NB4 (cell line): ENCODE measurements at regions not wholly inside any gene's neighbourhood (a gene's known extent, or its start where the extent isn't known, plus 50 kb on each side); places are given as distances from the start of the nearest gene placed in this dataset.
"Not testable (repeated sequence)": the region's sequence is repeated elsewhere in the genome, so short reads cannot be mapped to it uniquely, and the experiment has no call there.

Experiments used
- DNase-seq: peaks from one replicate; pipeline ENCODE4 v3.0.0; 2010; ENCODE audit warnings: low read depth
- H3K4me3 ChIP-seq: one replicate; pipeline ENCODE4 v1.5.1; 2011; ENCODE audit warnings: mild to moderate bottlenecking, low read depth, low read length, moderate library complexity
- CTCF ChIP-seq: IDR thresholded peaks from one replicate; pipeline ENCODE4 v1.5.1; 2012; ENCODE audit warnings: low read depth, low read length
- MAX ChIP-seq: IDR thresholded peaks from 2 replicates; pipeline ENCODE4 v1.6.1; 2011; ENCODE audit warnings: low read depth, low read length
- MYC ChIP-seq: IDR thresholded peaks from 2 replicates; pipeline ENCODE4 v1.6.1; 2011; ENCODE audit warnings: low read depth, low read length
- POLR2A ChIP-seq: IDR thresholded peaks from 2 replicates; pipeline ENCODE4 v1.6.1; 2011; ENCODE audit warnings: mild to moderate bottlenecking; ENCODE audit not compliant: insufficient read length; ENCODE audit errors: extremely low read depth

- TF ChIP-seq POLR2A (no peak), CTCF (no peak), MYC (no peak), MAX (no peak)
- DNase-seq = no peak
- H3K4me3 ChIP-seq = no peak overlapping the region
Measured at GRCh38 chr18:42509750-42510415, 554.8 kb downstream of the PIK3C3 start.

GRCh38 chr18:42510540-42510939, 555.5 kb downstream of the PIK3C3 start:
- no peak for DNase-seq
- TF ChIP-seq MAX (no peak), MYC (no peak), CTCF (no peak), POLR2A (no peak)
- no peak overlapping the region for H3K4me3 ChIP-seq

- TF ChIP-seq MAX = no peak
- TF ChIP-seq POLR2A = no peak
- TF ChIP-seq CTCF = no peak
- no peak for TF ChIP-seq MYC
- H3K4me3 ChIP-seq = no peak overlapping the region
- no peak for DNase-seq
Measured at GRCh38 chr18:42513441-42513840, 558.4 kb downstream of the PIK3C3 start.

- no peak for TF ChIP-seq MYC
- no peak for TF ChIP-seq CTCF
- no peak for TF ChIP-seq MAX
- TF ChIP-seq POLR2A = no peak
- no peak overlapping the region for H3K4me3 ChIP-seq
- no peak for DNase-seq
Measured at GRCh38 chr18:42514512-42514911, 559.5 kb downstream of the PIK3C3 start.

- no peak for DNase-seq
- H3K4me3 ChIP-seq = no peak overlapping the region
- TF ChIP-seq MYC = no peak
- no peak for TF ChIP-seq CTCF
- TF ChIP-seq MAX = no peak
- no peak for TF ChIP-seq POLR2A
Measured at GRCh38 chr18:42517896-42518295, 562.9 kb downstream of the PIK3C3 start.

GRCh38 chr18:42518331-42518730, 563.3 kb downstream of the PIK3C3 start:
- H3K4me3 ChIP-seq, DNase-seq: not testable (repeated sequence)
